Heart left ventricle (tissue), 16 donors: ENCODE measurements at regions not wholly inside any gene's neighbourhood (a gene's known extent, or its start where the extent isn't known, plus 50 kb on each side); places are given as distances from the start of the nearest gene placed in this dataset.

Experiments
- ATAC-seq, 4 donors: fragments of 200-7000 bp; cut with Tn5 transposase; one replicate each; pipeline ENCODE4 v1.9.1; 2020 to 2022; ENCODE audit warnings: moderate library complexity in 4 of 4, mild to moderate bottlenecking in 3 of 4, moderate number of reproducible peaks in 1 of 4
- DNase-seq, 5 donors: peaks; one replicate each; pipeline ENCODE4 v3.0.0-alpha.2; 2020
- H3K27ac ChIP-seq, 12 donors: fragments of 200-600 bp; sonication (generic) in 4 of 12; one replicate each; pipeline versions ENCODE4 v1.5.0 to v1.8.0; 2016 to 2022; ENCODE audit warnings: mild to moderate bottlenecking in 2 of 12
- H3K27me3 ChIP-seq, 9 donors: fragments of 200-600 bp; sonication (generic) in 2 of 9; one replicate each; pipeline versions ENCODE4 v1.5.1 to v1.8.0; 2016 to 2022; ENCODE audit warnings: mild to moderate bottlenecking in 3 of 9
- H3K36me3 ChIP-seq, 9 donors: fragments of 200-600 bp; sonication (generic) in 2 of 9; one replicate each; pipeline versions ENCODE4 v1.5.0 to v1.8.0; 2018 to 2022; ENCODE audit warnings: mild to moderate bottlenecking in 2 of 9
- H3K4me1 ChIP-seq, 12 donors: fragments of 200-600 bp; sonication (generic) in 4 of 12; one replicate each; pipeline versions ENCODE4 v1.5.0 to v1.8.0; 2016 to 2022; ENCODE audit warnings: mild to moderate bottlenecking in 3 of 12
- H3K4me3 ChIP-seq, 12 donors: fragments of 200-600 bp; sonication (generic) in 4 of 12; one replicate each; pipeline versions ENCODE4 v1.5.0 to v1.8.0; 2017 to 2022; ENCODE audit warnings: mild to moderate bottlenecking in 9 of 12, moderate library complexity in 4 of 12
- H3K9me3 ChIP-seq, 12 donors: fragments of 200-600 bp; sonication (generic) in 4 of 12; one replicate each; pipeline versions ENCODE4 v1.5.0 to v1.8.0; 2016 to 2022; ENCODE audit warnings: mild to moderate bottlenecking in 1 of 12
- CTCF ChIP-seq, 12 donors: fragments of 200-600 bp; sonication (generic) in 4 of 12; IDR thresholded peaks; one replicate each; pipeline versions ENCODE4 v1.5.0 to v1.8.0; 2018 to 2022; ENCODE audit warnings: antibody characterized with exemption in 12 of 12, mild to moderate bottlenecking in 5 of 12
- POLR2A ChIP-seq, 2 donors: fragments of 450-650 bp; IDR thresholded peaks; one replicate each; pipeline ENCODE4 v1.6.1; 2017; ENCODE audit warnings: antibody characterized with exemption in 2 of 2, mild to moderate bottlenecking in 2 of 2, moderate library complexity in 2 of 2
- WGBS, 4 donors: extraction: QIAGEN DNeasy Blood & Tissue Kit in 2 of 4; methylation state at CpG; one replicate each; pipeline versions ENCODE4 v1.1.5 to v1.1.7; 2013 to 2018; 5-methylcytosine and 5-hydroxymethylcytosine counted together
- intact Hi-C, 10 donors: fragments of 100-400 bp; cut with DNase I; formaldehyde crosslinking; loops; one replicate each; pipeline versions ENCODE4 v1.11.1 to v1.14.2; 2022
- donor health status: ischemic (EF 13 %, LVEDD 7.1; RV severe dilation, severe dysfunction).
- donor health status: healthy with polysubstance abuse.
- donor health status: DM: no; HTN: yes; CAD: no.
- donor health status: DM: no; HTN: no; CAD: no.
- donor health status: ischemic (EF 25% LVEDD 6.9; RV normal size, moderate dysfunction).
- donor health status: ischemic (EF 25% LVEDD 5.7; RV mildly dilated, moderate dysfunction).
- donor health status: healthy.
- donor health status: DM: yes; HTN: yes; CAD: no.
- donor health status: ischemic (EF 35%, LVEDD 5.7; RV mildly dilated, moderate dysfunction).
- donor health status: nonischemic (EF 11% LVEDD 7.7; RV severe dilation, severe dysfunction).
- donor health status: DM: yes; HTN: yes; CAD: no.
- donor health status: PGD.
- donor health status: ischemic (EF 29% LVEDD 5.4; RV normal size, mild dysfunction).
- donor health status: nonischemic (EF 23%, LVEDD 6.1; RV moderate dilation, normal function).

GRCh38 chr21:24395320-24395923 is 1211.9 kb downstream of the MRPL39 start:
- no peak for TF ChIP-seq CTCF (IDR thresholded peaks at IDR 0.05)
- TF ChIP-seq POLR2A (IDR thresholded peaks at IDR 0.05), result no peak
- Histone ChIP-seq H3K4me3 (no peak overlapping the region), H3K36me3 (no peaks in the 10 kb centered on the region), H3K9me3 (no peaks in the 10 kb centered on the region), H3K27ac (no peak overlapping the region), H3K4me1 (no peaks in the 10 kb centered on the region), H3K27me3 (no peaks in the 10 kb centered on the region)
- ATAC-seq, result no peak
- no peak for DNase-seq
- intact Hi-C loops, result no loop called here
- 65 to 71% (median 68%) methylated on average over 2 of the region's 2 CpGs for WGBS, 4 donors

GRCh38 chr21:24375201-24375600 is 1232.1 kb downstream of the MRPL39 start:
- DNase-seq (no peak), ATAC-seq (no peak)
- Histone ChIP-seq H3K9me3 (peaks cover 0 to 8% (median 1%) of the 10 kb centered on the region in 12 donors), H3K4me1 (no peaks in the 10 kb centered on the region), H3K27me3 (no peaks in the 10 kb centered on the region), H3K27ac (no peak overlapping the region), H3K36me3 (no peaks in the 10 kb centered on the region), H3K4me3 (no peak overlapping the region)
- intact Hi-C loops, result loop anchor here in 1 of 10 donors (10.0 kb wide), 1 partner anchor 60 kb away; no protein-coding TSS in a partner anchor
- TF ChIP-seq CTCF (IDR thresholded peaks at IDR 0.05) (no peak), POLR2A (IDR thresholded peaks at IDR 0.05) (no peak)
- 46 to 55% (median 51%) methylated on average over 2 to 3 of the region's 3 CpGs for WGBS, 4 donors

GRCh38 chr21:24372506-24372905 is 1234.8 kb downstream of the MRPL39 start:
- DNase-seq, result no peak
- Histone ChIP-seq H3K4me1 (no peaks in the 10 kb centered on the region), H3K4me3 (no peak overlapping the region), H3K27me3 (no peaks in the 10 kb centered on the region), H3K27ac (no peak overlapping the region), H3K9me3 (peaks cover 0 to 8% (median 0%) of the 10 kb centered on the region in 12 donors), H3K36me3 (no peaks in the 10 kb centered on the region)
- TF ChIP-seq POLR2A (IDR thresholded peaks at IDR 0.05), result no peak
- TF ChIP-seq CTCF (IDR thresholded peaks at IDR 0.05), result no peak
- intact Hi-C loops, result loop anchor here in 1 of 10 donors (10.0 kb wide), 1 partner anchor 62 kb away; no protein-coding TSS in a partner anchor
- 82 to 88% (median 87%) methylated on average over 4 of the region's 4 CpGs for WGBS, 4 donors
- ATAC-seq, result no peak

GRCh38 chr21:24369746-24370145 is 1237.5 kb downstream of the MRPL39 start:
- DNase-seq (no peak), ATAC-seq (no peak)
- TF ChIP-seq POLR2A (IDR thresholded peaks at IDR 0.05) (no peak), CTCF (IDR thresholded peaks at IDR 0.05) (no peak)
- no peaks in the 10 kb centered on the region for H3K4me1 ChIP-seq
- H3K36me3 ChIP-seq, result no peaks in the 10 kb centered on the region
- 39 to 52% (median 48%) methylated on average over 1 of the region's 1 CpG for WGBS, 4 donors
- peaks cover 0 to 7% (median 0%) of the 10 kb centered on the region in 12 donors for H3K9me3 ChIP-seq
- no peaks in the 10 kb centered on the region for H3K27me3 ChIP-seq
- no peak overlapping the region for H3K27ac ChIP-seq
- intact Hi-C loops, result loop anchor here in 1 of 10 donors (10.0 kb wide), 1 partner anchor 65 kb away; no protein-coding TSS in a partner anchor
- no peak overlapping the region for H3K4me3 ChIP-seq
